ENCODE measurements at regions not wholly inside any gene's neighbourhood (a gene's known extent, or its start where the extent isn't known, plus 50 kb on each side); places are given as distances from the start of the nearest gene placed in this dataset.

- TF ChIP-seq, protein P1, sequence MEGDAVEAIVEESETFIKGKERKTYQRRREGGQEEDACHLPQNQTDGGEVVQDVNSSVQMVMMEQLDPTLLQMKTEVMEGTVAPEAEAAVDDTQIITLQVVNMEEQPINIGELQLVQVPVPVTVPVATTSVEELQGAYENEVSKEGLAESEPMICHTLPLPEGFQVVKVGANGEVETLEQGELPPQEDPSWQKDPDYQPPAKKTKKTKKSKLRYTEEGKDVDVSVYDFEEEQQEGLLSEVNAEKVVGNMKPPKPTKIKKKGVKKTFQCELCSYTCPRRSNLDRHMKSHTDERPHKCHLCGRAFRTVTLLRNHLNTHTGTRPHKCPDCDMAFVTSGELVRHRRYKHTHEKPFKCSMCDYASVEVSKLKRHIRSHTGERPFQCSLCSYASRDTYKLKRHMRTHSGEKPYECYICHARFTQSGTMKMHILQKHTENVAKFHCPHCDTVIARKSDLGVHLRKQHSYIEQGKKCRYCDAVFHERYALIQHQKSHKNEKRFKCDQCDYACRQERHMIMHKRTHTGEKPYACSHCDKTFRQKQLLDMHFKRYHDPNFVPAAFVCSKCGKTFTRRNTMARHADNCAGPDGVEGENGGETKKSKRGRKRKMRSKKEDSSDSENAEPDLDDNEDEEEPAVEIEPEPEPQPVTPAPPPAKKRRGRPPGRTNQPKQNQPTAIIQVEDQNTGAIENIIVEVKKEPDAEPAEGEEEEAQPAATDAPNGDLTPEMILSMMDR (IDR thresholded peaks at IDR 0.05; ENCODE audit: insufficient read depth, low read depth, low read length) = no peak
- no peak for TF ChIP-seq EZH2 (IDR thresholded peaks at IDR 0.05; ENCODE audit: insufficient read depth, low read length)
These were observed 175.3 kb upstream of the CD180 start for GRCh38 chr5:67371924-67372323.

Data from astrocyte (in vitro differentiated cells and primary cell).